ENCODE measurements at regions not wholly inside any gene's neighbourhood (a gene's known extent, or its start where the extent isn't known, plus 50 kb on each side); places are given as distances from the start of the nearest gene placed in this dataset.

- TF ChIP-seq CTCF (IDR thresholded peaks at IDR 0.05; ENCODE audit: poor library complexity, severe bottlenecking) (no peak), REST (IDR thresholded peaks at IDR 0.05; ENCODE audit: borderline replicate concordance) (no peak), SMC3 (conservative IDR thresholded peaks at IDR 0.05; ENCODE audit: poor library complexity) (no peak), POLR2AphosphoS5 (IDR thresholded peaks at IDR 0.05) (no peak), MXI1 (conservative IDR thresholded peaks at IDR 0.05; ENCODE audit: poor library complexity, severe bottlenecking) (no peak), EZH2 (IDR thresholded peaks at IDR 0.05; ENCODE audit: borderline replicate concordance, insufficient read depth, low read length, poor library complexity, severe bottlenecking) (no peak)
Observed at GRCh38 chr3:28069438-28069837, 172.0 kb upstream of the CMC1 start.
